Neuronal stem cell (in vitro differentiated cells): ENCODE measurements at regions not wholly inside any gene's neighbourhood (a gene's known extent, or its start where the extent isn't known, plus 50 kb on each side); places are given as distances from the start of the nearest gene placed in this dataset.

Experiments used
- DNase-seq: peaks from one replicate; pipeline ENCODE4 v3.0.0-alpha.2; 2013; ENCODE audit warnings: low spot score
- H2AFZ ChIP-seq: one replicate; pipeline ENCODE4 v1.6.1; 2013; ENCODE audit warnings: mild to moderate bottlenecking, low read length, inconsistent platforms
- H2AK5ac ChIP-seq: 2 replicates; pipeline ENCODE4 v1.6.1; 2013; ENCODE audit warnings: low read depth, mild to moderate bottlenecking, inconsistent platforms, low read length, moderate library complexity, mixed read lengths
- H2BK120ac ChIP-seq: 2 replicates; pipeline ENCODE4 v1.6.1; 2013; ENCODE audit warnings: low read depth, mild to moderate bottlenecking, inconsistent platforms, low read length, moderate library complexity, mixed read lengths
- H2BK12ac ChIP-seq: one replicate; pipeline ENCODE4 v1.6.1; 2013; ENCODE audit warnings: low read length, inconsistent platforms
- H2BK15ac ChIP-seq: 2 replicates; pipeline ENCODE4 v1.6.1; 2013; ENCODE audit warnings: mild to moderate bottlenecking, low read length, inconsistent platforms, mixed read lengths
- H2BK5ac ChIP-seq: one replicate; pipeline ENCODE4 v1.6.1; 2013; ENCODE audit warnings: inconsistent platforms, mild to moderate bottlenecking, low read length, moderate library complexity
- H3K14ac ChIP-seq: one replicate; pipeline ENCODE4 v1.6.1; 2013; ENCODE audit warnings: low read length, inconsistent platforms
- H3K18ac ChIP-seq: 2 replicates; pipeline ENCODE4 v1.6.1; 2013; ENCODE audit warnings: low read length, inconsistent platforms
- H3K23ac ChIP-seq: 2 replicates; pipeline ENCODE4 v1.6.1; 2013; ENCODE audit warnings: low read depth, mild to moderate bottlenecking, mixed read lengths, low read length, inconsistent platforms; ENCODE audit not compliant: poor library complexity
- H3K27ac ChIP-seq: replicated peaks from 3 replicates; pipeline ENCODE4 v1.5.1; 2013; ENCODE audit warnings: low read length, inconsistent platforms
- H3K27me3 ChIP-seq, 3 experiments: 2 replicates each; pipeline ENCODE4 v1.6.1; 2013; ENCODE audit warnings: low read length in 3 of 3, mild to moderate bottlenecking in 2 of 3, inconsistent platforms in 1 of 3, low read depth in 1 of 3, mixed read lengths in 1 of 3, moderate library complexity in 1 of 3; ENCODE audit not compliant: control insufficient read depth in 3 of 3, insufficient read depth in 3 of 3
- H3K36me3 ChIP-seq, 2 donors: replicated peaks in 1 of 2; 2 replicates each; pipeline ENCODE4 v1.6.1; 2013; ENCODE audit warnings: low read length in 2 of 2; ENCODE audit not compliant: control insufficient read depth in 2 of 2, insufficient read depth in 2 of 2
- H3K4ac ChIP-seq: 2 replicates; pipeline ENCODE4 v1.6.1; 2013; ENCODE audit warnings: inconsistent platforms, mild to moderate bottlenecking, low read length, moderate library complexity
- H3K4me1 ChIP-seq, 2 donors: 1 replicate in 1 of 2; 2 replicates in 1 of 2; pipeline ENCODE4 v1.6.1; 2013; ENCODE audit warnings: low read length in 2 of 2, low read depth in 1 of 2; ENCODE audit not compliant: control insufficient read depth in 2 of 2, insufficient read depth in 1 of 2
- H3K4me2 ChIP-seq: one replicate; pipeline ENCODE4 v1.6.1; 2013; ENCODE audit warnings: mild to moderate bottlenecking, low read length, inconsistent platforms; ENCODE audit not compliant: insufficient read depth, poor library complexity, severe bottlenecking
- H3K4me3 ChIP-seq, 2 donors: 2 replicates each; pipeline ENCODE4 v1.5.1; 2013; ENCODE audit warnings: low read length in 2 of 2, mild to moderate bottlenecking in 2 of 2, inconsistent platforms in 1 of 2, moderate library complexity in 1 of 2
- H3K79me1 ChIP-seq: one replicate; pipeline ENCODE4 v1.6.1; 2013; ENCODE audit warnings: low read depth, mild to moderate bottlenecking, inconsistent platforms, low read length, moderate library complexity
- H3K9ac ChIP-seq: one replicate; pipeline ENCODE4 v1.6.1; 2013; ENCODE audit warnings: mild to moderate bottlenecking, low read depth, low read length, inconsistent platforms; ENCODE audit not compliant: poor library complexity
- H3K9me3 ChIP-seq, 2 donors: replicated peaks in 1 of 2; 2 replicates each; pipeline versions ENCODE3 to v1.6.1; 2013; ENCODE audit warnings: low read length in 2 of 2, mild to moderate bottlenecking in 2 of 2, inconsistent platforms in 1 of 2, low read depth in 1 of 2, mixed read lengths in 1 of 2, moderate library complexity in 1 of 2; ENCODE audit not compliant: control insufficient read depth in 2 of 2, insufficient read depth in 1 of 2
- H4K8ac ChIP-seq: one replicate; pipeline ENCODE4 v1.6.1; 2013; ENCODE audit warnings: low read depth, mild to moderate bottlenecking, inconsistent platforms, low read length, moderate library complexity
- H4K91ac ChIP-seq: one replicate; pipeline ENCODE4 v1.6.1; 2013; ENCODE audit warnings: low read length, low read depth, mild to moderate bottlenecking, inconsistent platforms; ENCODE audit not compliant: poor library complexity
- WGBS, 2 donors: extraction: QIAGEN DNeasy Blood & Tissue Kit; methylation state at CpG; one replicate each; pipeline ENCODE4 v1.1.7; 2013; ENCODE audit warnings: missing lambda C conversion rate in 2 of 2, mixed read lengths in 1 of 2; ENCODE audit not compliant: insufficient read length in 2 of 2, insufficient replicate concordance in 1 of 2; ENCODE audit errors: extremely low coverage in 2 of 2; 5-methylcytosine and 5-hydroxymethylcytosine counted together

GRCh38 chr5:143582869-143583268 is 179.4 kb upstream of the NR3C1 start:
- Histone ChIP-seq H3K23ac (no peak overlapping the region), H3K18ac (no peak overlapping the region), H2BK120ac (no peak overlapping the region), H3K9ac (no peak overlapping the region), H2BK15ac (no peak overlapping the region), H2BK12ac (no peak overlapping the region), H3K14ac (no peak overlapping the region), H2BK5ac (no peak overlapping the region), H2AK5ac (no peak overlapping the region), H3K4ac (no peak overlapping the region), H3K36me3 (no peaks in the 10 kb centered on the region), H3K4me3 (no peak overlapping the region), H3K27me3 (peaks cover 0 to 3% (median 0%) of the 10 kb centered on the region in 3 experiments), H3K79me1 (no peaks in the 10 kb centered on the region), H3K4me2 (no peak overlapping the region), H3K4me1 (no peaks in the 10 kb centered on the region), H2AFZ (no peak overlapping the region), H3K27ac (no peak overlapping the region), H3K9me3 (no peaks in the 10 kb centered on the region), H4K91ac (no peak overlapping the region), H4K8ac (no peak overlapping the region)
- WGBS, 2 donors: no CpG with 5 or more reads among the region's 5 CpGs
- no peak for DNase-seq

GRCh38 chr5:143582176-143582575 is 178.7 kb upstream of the NR3C1 start:
- no peak overlapping the region for H2BK12ac ChIP-seq
- no peak overlapping the region for H3K27ac ChIP-seq
- H3K4me1 ChIP-seq: no peaks in the 10 kb centered on the region
- H3K23ac ChIP-seq: no peak overlapping the region
- no peak overlapping the region for H2BK120ac ChIP-seq
- no peaks in the 10 kb centered on the region for H3K9me3 ChIP-seq
- H3K4me3 ChIP-seq: no peak overlapping the region
- no peak overlapping the region for H2AK5ac ChIP-seq
- H2BK5ac ChIP-seq: no peak overlapping the region
- no peak overlapping the region for H2AFZ ChIP-seq
- no peak overlapping the region for H3K4ac ChIP-seq
- H2BK15ac ChIP-seq: no peak overlapping the region
- no peaks in the 10 kb centered on the region for H3K79me1 ChIP-seq
- H3K9ac ChIP-seq: no peak overlapping the region
- no peak overlapping the region for H4K8ac ChIP-seq
- H3K14ac ChIP-seq: no peak overlapping the region
- H3K18ac ChIP-seq: no peak overlapping the region
- H3K27me3 ChIP-seq: peaks cover 0 to 3% (median 0%) of the 10 kb centered on the region in 3 experiments
- H4K91ac ChIP-seq: no peak overlapping the region
- no peak for DNase-seq
- no peaks in the 10 kb centered on the region for H3K36me3 ChIP-seq
- WGBS, 2 donors: no CpG with 5 or more reads among the region's 4 CpGs
- H3K4me2 ChIP-seq: no peak overlapping the region

- no peak overlapping the region for H3K27ac ChIP-seq
- H3K36me3 ChIP-seq: no peaks in the 10 kb centered on the region
- peaks cover 0 to 3% (median 0%) of the 10 kb centered on the region in 3 experiments for H3K27me3 ChIP-seq
- no peak overlapping the region for H3K4me3 ChIP-seq
- H3K4ac ChIP-seq: no peak overlapping the region
- H2AK5ac ChIP-seq: no peak overlapping the region
- H2BK12ac ChIP-seq: no peak overlapping the region
- H3K4me2 ChIP-seq: no peak overlapping the region
- H3K23ac ChIP-seq: no peak overlapping the region
- no peak overlapping the region for H2BK5ac ChIP-seq
- no peak overlapping the region for H3K18ac ChIP-seq
- H3K4me1 ChIP-seq: no peaks in the 10 kb centered on the region
- no peak overlapping the region for H3K9ac ChIP-seq
- no peak overlapping the region for H2BK15ac ChIP-seq
- H4K91ac ChIP-seq: no peak overlapping the region
- H2BK120ac ChIP-seq: no peak overlapping the region
- H2AFZ ChIP-seq: no peak overlapping the region
- no peak overlapping the region for H4K8ac ChIP-seq
- H3K9me3 ChIP-seq: no peaks in the 10 kb centered on the region
- DNase-seq: no peak
- no peak overlapping the region for H3K14ac ChIP-seq
- no CpG with 5 or more reads among the region's 2 CpGs for WGBS, 2 donors
- no peaks in the 10 kb centered on the region for H3K79me1 ChIP-seq
Measured at GRCh38 chr5:143581649-143582048, 178.2 kb upstream of the NR3C1 start.

GRCh38 chr5:143581147-143581546 is 177.7 kb upstream of the NR3C1 start:
- Histone ChIP-seq H3K4me3 (no peak overlapping the region), H4K91ac (no peak overlapping the region), H3K27ac (no peak overlapping the region), H3K9ac (no peak overlapping the region), H2AFZ (no peak overlapping the region), H3K9me3 (no peaks in the 10 kb centered on the region), H2AK5ac (no peak overlapping the region), H2BK5ac (no peak overlapping the region), H3K18ac (no peak overlapping the region), H2BK15ac (no peak overlapping the region), H3K4me1 (no peaks in the 10 kb centered on the region), H4K8ac (no peak overlapping the region), H2BK12ac (no peak overlapping the region), H3K36me3 (no peaks in the 10 kb centered on the region), H3K4ac (no peak overlapping the region), H3K79me1 (no peaks in the 10 kb centered on the region), H3K23ac (no peak overlapping the region), H3K27me3 (peaks cover 0 to 3% (median 0%) of the 10 kb centered on the region in 3 experiments), H3K4me2 (no peak overlapping the region), H2BK120ac (no peak overlapping the region), H3K14ac (no peak overlapping the region)
- DNase-seq: no peak
- WGBS, 2 donors: no CpG with 5 or more reads among the region's 3 CpGs
